Activated CD4-positive, alpha-beta T cell treated with anti-CD3 and anti-CD28 coated beads, Interleukin-2, amount 10 ng/mL, durations not matched to agents 24 days and 14 days (primary cell): ENCODE measurements at regions not wholly inside any gene's neighbourhood (a gene's known extent, or its start where the extent isn't known, plus 50 kb on each side); places are given as distances from the start of the nearest gene placed in this dataset.

Experiments
- DNase-seq: peaks from one replicate; pipeline ENCODE4 v3.0.0; 2022
- H3K27ac Mint-ChIP-seq: one replicate; pipeline ENCODE4 v1.8.0; 2022; ENCODE audit warnings: mild to moderate bottlenecking, mixed read lengths
- H3K27me3 Mint-ChIP-seq: one replicate; pipeline ENCODE4 v1.8.0; 2022; ENCODE audit warnings: mixed read lengths
- H3K36me3 Mint-ChIP-seq: one replicate; pipeline ENCODE4 v1.8.0; 2022; ENCODE audit warnings: low read depth, mild to moderate bottlenecking, mixed read lengths
- H3K4me1 Mint-ChIP-seq: one replicate; pipeline ENCODE4 v1.8.0; 2021; ENCODE audit warnings: mixed read lengths
- H3K4me3 Mint-ChIP-seq: one replicate; pipeline ENCODE4 v1.8.0; 2022; ENCODE audit warnings: mild to moderate bottlenecking, moderate library complexity, mixed read lengths
- H3K9me3 Mint-ChIP-seq: one replicate; pipeline ENCODE4 v1.8.0; 2021; ENCODE audit warnings: mixed read lengths
- intact Hi-C: fragments of 100-400 bp; cut with micrococcal nuclease; formaldehyde crosslinking; loops from one replicate; pipeline ENCODE4 v1.15.1; 2023

- H3K4me3 Mint-ChIP-seq = no peak overlapping the region
- no peaks in the 10 kb centered on the region for H3K4me1 Mint-ChIP-seq
- intact Hi-C loops = no loop called here
- H3K9me3 Mint-ChIP-seq = no peaks in the 10 kb centered on the region
- no peak overlapping the region for H3K27ac Mint-ChIP-seq
- no peak for DNase-seq
- no peaks in the 10 kb centered on the region for H3K27me3 Mint-ChIP-seq
- no peaks in the 10 kb centered on the region for H3K36me3 Mint-ChIP-seq
These were observed 376.0 kb downstream of the LRRC70 start for GRCh38 chr5:62954578-62954977.

GRCh38 chr5:62948301-62948700, 369.7 kb downstream of the LRRC70 start:
- no peaks in the 10 kb centered on the region for H3K4me1 Mint-ChIP-seq
- H3K27me3 Mint-ChIP-seq = no peaks in the 10 kb centered on the region
- no peak for DNase-seq
- no peak overlapping the region for H3K27ac Mint-ChIP-seq
- H3K4me3 Mint-ChIP-seq = no peak overlapping the region
- intact Hi-C loops = no loop called here
- no peaks in the 10 kb centered on the region for H3K36me3 Mint-ChIP-seq
- no peaks in the 10 kb centered on the region for H3K9me3 Mint-ChIP-seq

DNA sequence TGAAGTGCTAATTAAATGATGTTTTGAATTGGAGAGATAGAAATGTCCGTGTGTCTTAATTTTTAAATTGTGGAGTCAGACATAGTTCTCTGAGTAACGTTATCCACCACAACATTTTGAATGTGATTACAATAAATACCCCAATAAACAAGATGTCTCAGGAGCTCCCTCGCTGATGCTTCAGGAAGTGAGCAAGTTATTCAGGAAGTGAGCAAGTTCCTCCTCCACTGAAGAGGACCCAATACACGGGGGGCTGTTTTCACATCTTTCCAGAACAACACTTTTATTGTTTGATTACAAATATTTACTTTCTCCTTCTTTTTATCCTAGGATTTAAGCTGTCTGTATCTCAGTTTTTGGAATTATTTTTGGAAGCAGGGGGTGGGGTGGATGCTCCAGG, 363.8 kb downstream of the LRRC70 start:
- H3K27me3 Mint-ChIP-seq = no peaks in the 10 kb centered on the region
- no peak for DNase-seq
- no peaks in the 10 kb centered on the region for H3K9me3 Mint-ChIP-seq
- H3K36me3 Mint-ChIP-seq = no peaks in the 10 kb centered on the region
- H3K27ac Mint-ChIP-seq = no peak overlapping the region
- intact Hi-C loops = no loop called here
- H3K4me1 Mint-ChIP-seq = no peaks in the 10 kb centered on the region
- H3K4me3 Mint-ChIP-seq = no peak overlapping the region

- no peaks in the 10 kb centered on the region for H3K4me1 Mint-ChIP-seq
- no peaks in the 10 kb centered on the region for H3K9me3 Mint-ChIP-seq
- no peaks in the 10 kb centered on the region for H3K36me3 Mint-ChIP-seq
- no peak for DNase-seq
- no peak overlapping the region for H3K27ac Mint-ChIP-seq
- intact Hi-C loops = no loop called here
- no peaks in the 10 kb centered on the region for H3K27me3 Mint-ChIP-seq
- no peak overlapping the region for H3K4me3 Mint-ChIP-seq
These were observed 360.3 kb downstream of the LRRC70 start for GRCh38 chr5:62938927-62939326.

GRCh38 chr5:62937661-62938558, 359.3 kb downstream of the LRRC70 start:
- no peak for DNase-seq
- no peaks in the 10 kb centered on the region for H3K9me3 Mint-ChIP-seq
- no peaks in the 10 kb centered on the region for H3K4me1 Mint-ChIP-seq
- no peak overlapping the region for H3K27ac Mint-ChIP-seq
- no peak overlapping the region for H3K4me3 Mint-ChIP-seq
- no peaks in the 10 kb centered on the region for H3K36me3 Mint-ChIP-seq
- intact Hi-C loops = no loop called here
- no peaks in the 10 kb centered on the region for H3K27me3 Mint-ChIP-seq

DNA sequence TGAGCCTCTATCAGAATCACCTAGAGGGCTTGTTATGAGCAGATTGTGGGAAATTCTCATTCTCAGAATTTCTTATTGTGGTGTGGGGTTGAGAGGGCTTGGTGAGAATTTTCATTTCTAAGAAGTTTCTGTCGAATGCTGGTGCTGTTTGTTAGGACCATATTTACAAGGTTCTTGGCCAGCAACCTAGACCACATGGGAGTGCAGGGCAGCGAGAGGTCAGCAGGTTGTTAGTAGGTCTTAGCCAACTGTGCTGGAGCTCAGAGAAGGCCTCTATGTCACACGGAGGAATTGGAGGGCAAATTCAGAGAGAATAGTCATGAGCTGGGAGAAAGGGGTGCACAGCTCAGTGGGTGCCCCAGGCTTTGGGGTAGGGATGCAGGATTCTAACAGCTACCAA, 357.0 kb downstream of the LRRC70 start:
- Mint-ChIP-seq H3K9me3 (no peaks in the 10 kb centered on the region), H3K27me3 (no peaks in the 10 kb centered on the region), H3K4me1 (no peaks in the 10 kb centered on the region), H3K36me3 (no peaks in the 10 kb centered on the region), H3K4me3 (no peak overlapping the region), H3K27ac (no peak overlapping the region)
- DNase-seq = no peak
- intact Hi-C loops = no loop called here

- no peak overlapping the region for H3K4me3 Mint-ChIP-seq
- no peak overlapping the region for H3K27ac Mint-ChIP-seq
- no peaks in the 10 kb centered on the region for H3K9me3 Mint-ChIP-seq
- H3K27me3 Mint-ChIP-seq = no peaks in the 10 kb centered on the region
- H3K4me1 Mint-ChIP-seq = no peaks in the 10 kb centered on the region
- intact Hi-C loops = no loop called here
- H3K36me3 Mint-ChIP-seq = no peaks in the 10 kb centered on the region
- no peak for DNase-seq
These were observed 355.7 kb downstream of the LRRC70 start for GRCh38 chr5:62934319-62934718.

- H3K4me1 Mint-ChIP-seq = no peaks in the 10 kb centered on the region
- H3K4me3 Mint-ChIP-seq = no peak overlapping the region
- intact Hi-C loops = no loop called here
- DNase-seq = no peak
- H3K36me3 Mint-ChIP-seq = no peaks in the 10 kb centered on the region
- no peak overlapping the region for H3K27ac Mint-ChIP-seq
- no peaks in the 10 kb centered on the region for H3K27me3 Mint-ChIP-seq
- no peaks in the 10 kb centered on the region for H3K9me3 Mint-ChIP-seq
These were observed 354.6 kb downstream of the LRRC70 start for GRCh38 chr5:62933261-62933660.

GRCh38 chr5:62931153-62931950, 352.7 kb downstream of the LRRC70 start:
- DNase-seq = no peak
- H3K4me1 Mint-ChIP-seq = no peaks in the 10 kb centered on the region
- H3K4me3 Mint-ChIP-seq = no peak overlapping the region
- intact Hi-C loops = no loop called here
- H3K27ac Mint-ChIP-seq = no peak overlapping the region
- no peaks in the 10 kb centered on the region for H3K36me3 Mint-ChIP-seq
- H3K9me3 Mint-ChIP-seq = no peaks in the 10 kb centered on the region
- no peaks in the 10 kb centered on the region for H3K27me3 Mint-ChIP-seq

DNA sequence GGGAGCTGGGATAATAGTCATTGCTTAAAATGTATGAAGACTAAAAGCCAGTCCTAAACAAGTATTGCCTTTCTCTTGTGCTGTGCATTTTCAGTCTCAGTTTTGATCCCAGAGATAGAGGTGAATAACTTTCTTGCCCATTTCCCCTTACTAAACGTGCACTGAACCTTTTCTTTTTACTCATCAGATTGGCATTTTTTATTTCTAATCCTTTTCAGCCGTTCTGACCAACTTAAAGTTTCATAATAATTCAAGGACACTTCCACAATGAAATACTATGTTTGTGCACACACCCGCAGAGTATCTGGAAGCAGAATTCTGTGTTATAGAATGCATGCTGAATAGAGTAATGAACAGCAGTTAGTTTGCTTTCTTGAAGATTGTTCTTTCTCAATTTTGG, 343.6 kb downstream of the LRRC70 start:
- no peaks in the 10 kb centered on the region for H3K9me3 Mint-ChIP-seq
- no peaks in the 10 kb centered on the region for H3K4me1 Mint-ChIP-seq
- no peak overlapping the region for H3K27ac Mint-ChIP-seq
- intact Hi-C loops = no loop called here
- DNase-seq = no peak
- no peaks in the 10 kb centered on the region for H3K27me3 Mint-ChIP-seq
- H3K36me3 Mint-ChIP-seq = no peaks in the 10 kb centered on the region
- H3K4me3 Mint-ChIP-seq = no peak overlapping the region

- no peaks in the 10 kb centered on the region for H3K4me1 Mint-ChIP-seq
- DNase-seq = no peak
- H3K9me3 Mint-ChIP-seq = no peaks in the 10 kb centered on the region
- H3K27me3 Mint-ChIP-seq = no peaks in the 10 kb centered on the region
- intact Hi-C loops = no loop called here
- no peaks in the 10 kb centered on the region for H3K36me3 Mint-ChIP-seq
- H3K27ac Mint-ChIP-seq = no peak overlapping the region
- no peak overlapping the region for H3K4me3 Mint-ChIP-seq
These were observed 342.2 kb downstream of the LRRC70 start for GRCh38 chr5:62920856-62921255.

GRCh38 chr5:62909326-62909725, 330.7 kb downstream of the LRRC70 start:
- H3K27me3 Mint-ChIP-seq = no peaks in the 10 kb centered on the region

GRCh38 chr5:62902126-62902525, 323.5 kb downstream of the LRRC70 start:
- no peak overlapping the region for H3K4me3 Mint-ChIP-seq
- no peaks in the 10 kb centered on the region for H3K4me1 Mint-ChIP-seq
- intact Hi-C loops = no loop called here
- no peaks in the 10 kb centered on the region for H3K36me3 Mint-ChIP-seq
- H3K27ac Mint-ChIP-seq = no peak overlapping the region
- no peak for DNase-seq
- H3K9me3 Mint-ChIP-seq = no peaks in the 10 kb centered on the region
- no peaks in the 10 kb centered on the region for H3K27me3 Mint-ChIP-seq

More at GRCh38 chr5:62909326-62909725, 330.7 kb downstream of the LRRC70 start:
- Mint-ChIP-seq H3K9me3 (no peaks in the 10 kb centered on the region), H3K36me3 (no peaks in the 10 kb centered on the region), H3K4me3 (no peak overlapping the region), H3K4me1 (no peaks in the 10 kb centered on the region), H3K27ac (no peak overlapping the region)
- DNase-seq = no peak
- intact Hi-C loops = no loop called here

DNA sequence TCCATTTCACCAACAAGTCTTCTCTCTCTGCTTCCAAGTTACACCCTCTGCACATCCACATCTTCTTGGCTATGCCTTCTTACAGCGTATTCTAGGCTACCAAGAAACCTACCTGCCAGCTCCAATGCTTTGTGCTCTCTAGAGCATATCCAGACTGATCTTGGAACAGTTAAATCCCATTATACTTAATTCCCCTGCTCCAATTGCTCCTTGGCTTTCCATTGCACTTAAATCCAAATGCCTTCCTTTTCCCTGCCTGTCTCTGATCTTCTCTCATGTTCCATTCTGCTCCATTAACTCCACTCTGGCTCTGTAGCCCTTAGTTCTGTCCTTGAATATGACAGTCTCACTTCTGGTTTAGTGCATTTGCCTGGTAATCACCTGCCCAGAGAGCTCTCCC, 322.4 kb downstream of the LRRC70 start:
- Mint-ChIP-seq H3K4me1 (no peaks in the 10 kb centered on the region), H3K9me3 (no peaks in the 10 kb centered on the region), H3K36me3 (no peaks in the 10 kb centered on the region), H3K27me3 (no peaks in the 10 kb centered on the region), H3K4me3 (no peak overlapping the region), H3K27ac (no peak overlapping the region)
- intact Hi-C loops = no loop called here
- no peak for DNase-seq
